ENCODE measurements at regions not wholly inside any gene's neighbourhood (a gene's known extent, or its start where the extent isn't known, plus 50 kb on each side); places are given as distances from the start of the nearest gene placed in this dataset.

DNA sequence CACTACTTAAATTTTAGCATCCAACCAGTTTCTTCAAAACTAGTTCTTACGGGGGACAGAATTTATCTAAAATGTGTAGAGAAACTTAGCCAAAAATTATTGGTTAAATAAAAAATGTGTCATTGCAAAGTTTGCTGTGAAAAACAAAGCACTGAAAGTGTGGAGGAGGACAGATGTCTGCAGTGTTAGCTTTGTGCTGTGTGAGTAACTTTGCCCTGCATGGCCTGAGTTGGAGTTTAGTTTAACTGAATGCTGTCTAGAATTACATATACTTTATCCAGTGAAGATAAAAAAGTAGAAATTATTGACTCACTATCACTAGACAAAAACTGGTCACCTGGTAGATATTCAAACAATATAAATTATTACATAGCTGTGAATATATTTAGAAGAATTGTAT is 1225.2 kb upstream of the CELF4 start (continued):
- TF ChIP-seq GTF2F1 (IDR thresholded peaks at IDR 0.05; ENCODE audit: borderline replicate concordance, low read depth, low read length) (no peak), GABPA (IDR thresholded peaks at IDR 0.05; ENCODE audit: borderline replicate concordance, insufficient read depth, low read length) (no peak), PHF8 (conservative IDR thresholded peaks at IDR 0.05; ENCODE audit: low read depth, low read length) (no peak)

Data from H1 (cell line).